GM18858 (cell line): ENCODE measurements at regions not wholly inside any gene's neighbourhood (a gene's known extent, or its start where the extent isn't known, plus 50 kb on each side); places are given as distances from the start of the nearest gene placed in this dataset.

ENCODE experiments used
- ATAC-seq: cut with Tn5 transposase; IDR thresholded peaks from one replicate; pipeline ENCODE4 v1.9.1; 2021; ENCODE audit not compliant: unreplicated experiment

DNA sequence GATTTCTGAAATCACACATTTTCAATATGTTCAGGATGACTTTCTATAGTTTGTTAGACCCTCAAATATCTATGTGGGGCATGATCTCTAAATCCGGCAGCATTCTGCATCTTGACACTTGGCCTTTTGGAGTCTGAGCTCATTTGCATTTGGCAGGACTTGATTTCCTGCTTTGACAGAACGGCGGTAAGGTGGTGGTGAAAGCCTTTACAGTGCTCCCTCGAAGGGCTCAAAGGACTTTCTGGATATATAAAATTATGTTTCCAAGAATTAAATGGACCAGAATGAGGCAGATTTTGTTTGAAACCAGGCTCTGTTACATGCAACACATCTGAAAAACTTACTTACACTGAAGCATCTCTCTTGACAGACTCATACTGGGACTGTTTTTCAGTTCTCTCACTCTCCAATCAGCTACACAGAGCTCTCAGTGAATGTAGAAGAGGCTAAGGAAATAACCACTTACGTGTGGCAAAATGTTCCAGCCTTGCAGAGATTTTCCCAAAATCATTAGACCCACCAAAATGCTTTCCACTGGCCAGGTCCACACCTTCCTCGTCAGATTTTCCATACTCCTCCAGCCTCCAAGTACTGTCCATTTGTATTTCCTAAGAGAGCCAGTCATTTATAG lies 207.2 kb downstream of the SPRY2 start:
- no peak for ATAC-seq

DNA sequence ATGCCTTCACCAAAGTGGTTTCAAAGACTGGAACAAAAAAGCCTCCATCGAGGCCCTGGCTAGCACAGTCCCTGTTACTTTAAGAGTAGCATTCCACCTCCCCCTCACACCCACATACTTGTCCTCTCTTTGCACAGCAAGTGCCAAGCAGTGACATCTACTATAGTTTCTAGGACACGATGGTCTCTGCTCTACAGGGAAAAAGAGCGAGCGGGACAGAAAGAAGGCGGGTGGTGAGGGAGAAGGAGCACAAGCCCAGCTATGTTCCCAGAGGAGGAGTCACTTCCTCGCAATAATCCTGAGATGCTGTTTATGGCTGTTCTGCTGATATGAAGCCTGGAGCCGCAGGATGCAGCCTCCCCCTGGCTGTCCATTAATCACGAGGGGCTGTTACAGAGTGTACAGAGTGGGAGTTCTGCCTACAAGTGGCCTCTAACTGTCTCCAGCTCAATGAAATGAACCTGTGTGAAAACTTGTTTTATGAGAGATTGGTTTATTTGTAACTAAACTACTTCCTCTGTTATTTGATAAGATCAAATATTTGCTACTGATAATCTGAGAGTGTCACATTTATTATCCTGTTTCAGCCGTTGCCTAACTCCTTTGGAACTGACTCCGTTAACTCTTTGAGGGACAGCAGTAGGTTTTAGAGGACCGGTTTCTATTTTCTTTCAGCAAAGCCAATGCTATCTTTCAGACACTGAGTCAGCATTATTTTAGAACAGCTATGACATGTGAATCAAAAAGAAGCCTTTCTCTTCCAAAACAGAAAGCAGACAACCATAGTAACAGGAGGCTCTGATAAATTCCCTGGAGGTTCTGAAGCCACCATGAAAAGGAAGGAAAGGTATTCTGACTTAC lies 208.0 kb downstream of the SPRY2 start:
- no peak for ATAC-seq

DNA sequence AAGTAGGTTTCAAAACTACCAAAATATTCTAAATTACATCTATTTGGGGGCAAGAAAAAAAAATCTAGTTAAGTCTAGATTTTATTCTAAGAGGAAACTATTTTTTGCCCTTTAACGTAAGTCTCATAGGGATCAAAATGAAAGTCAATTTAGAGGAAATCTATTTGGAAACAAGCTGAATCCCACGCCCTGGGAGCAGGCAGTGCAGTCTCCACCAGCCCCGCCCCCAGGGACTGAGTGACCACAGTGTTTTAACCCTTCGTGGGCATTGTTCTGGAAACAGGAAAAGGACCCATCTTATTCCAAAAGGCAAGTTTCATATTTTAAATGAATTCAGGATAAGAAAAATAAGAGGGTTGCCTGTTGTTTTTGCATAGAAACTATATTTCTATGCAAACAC lies 209.7 kb downstream of the SPRY2 start:
- no peak for ATAC-seq

DNA sequence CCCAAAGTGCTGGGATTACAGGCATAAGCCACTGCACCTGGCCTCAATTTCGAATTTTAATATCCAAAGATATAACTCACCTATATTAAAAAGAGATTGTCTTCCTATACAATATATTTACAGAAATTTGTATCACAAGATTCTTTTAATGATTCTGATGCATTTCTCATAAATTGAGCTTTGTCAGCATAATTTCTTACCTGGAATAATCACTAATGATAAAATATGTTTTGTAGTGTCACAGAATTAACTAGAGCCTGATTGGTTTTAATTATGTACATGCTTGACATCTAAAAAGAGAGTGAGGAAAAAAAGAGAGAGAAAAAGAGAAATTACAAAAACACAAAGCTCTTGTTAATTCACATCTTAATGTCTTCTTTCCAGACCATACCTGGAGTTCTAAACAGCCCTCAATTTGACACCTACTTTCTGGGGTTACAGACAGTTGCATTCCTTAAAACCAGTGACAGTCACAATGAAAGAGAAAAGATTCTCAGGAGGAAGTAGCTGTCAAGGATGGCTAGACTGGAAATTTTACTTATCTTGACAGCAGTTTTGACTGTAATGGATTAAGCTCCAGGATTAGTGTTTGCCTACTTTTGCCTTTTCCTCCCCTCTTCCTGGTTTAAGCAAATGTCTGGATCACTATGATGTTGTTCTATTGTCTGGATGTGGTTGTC lies 214.4 kb downstream of the SPRY2 start:
- ATAC-seq: no peak

DNA sequence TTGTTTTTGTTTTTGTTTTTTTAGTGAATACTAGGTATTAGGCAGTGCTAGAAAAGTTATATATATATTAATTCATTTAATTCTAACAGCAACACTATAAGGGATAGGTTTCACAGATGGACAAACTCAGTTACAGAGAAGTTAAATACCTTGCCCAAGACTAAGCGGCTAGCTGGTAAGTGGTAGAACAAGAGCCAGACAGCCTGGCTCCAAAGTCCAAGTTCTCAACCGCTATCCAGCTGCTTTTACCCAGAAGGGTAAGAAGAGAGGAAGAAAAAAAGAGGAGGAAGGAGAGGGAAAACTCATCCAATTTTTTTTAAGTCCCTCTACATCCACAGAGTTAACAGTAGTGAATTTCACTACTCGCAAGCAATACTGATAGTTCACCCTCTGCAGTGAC lies 217.0 kb downstream of the SPRY2 start:
- ATAC-seq: no peak

DNA sequence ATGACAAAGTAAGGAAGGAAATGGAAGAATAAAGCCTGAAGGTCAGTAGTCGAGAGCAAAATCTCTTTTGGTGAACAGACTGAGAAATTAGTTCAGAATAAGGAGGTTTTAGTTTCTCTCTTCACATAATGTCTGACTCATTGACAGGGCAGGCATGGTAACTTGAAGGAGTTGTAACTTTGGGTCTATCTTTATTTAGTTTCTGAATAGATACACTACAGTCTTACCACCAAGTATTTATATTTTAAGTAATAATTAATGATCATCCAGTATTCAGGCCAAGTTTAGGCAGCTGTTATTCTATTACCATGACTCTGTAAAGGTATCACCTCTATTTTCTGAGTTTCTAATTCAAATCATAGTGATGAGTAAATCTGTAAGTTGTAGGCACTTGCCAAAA lies 219.9 kb downstream of the SPRY2 start:
- peak; percentile 61 for ATAC-seq

DNA sequence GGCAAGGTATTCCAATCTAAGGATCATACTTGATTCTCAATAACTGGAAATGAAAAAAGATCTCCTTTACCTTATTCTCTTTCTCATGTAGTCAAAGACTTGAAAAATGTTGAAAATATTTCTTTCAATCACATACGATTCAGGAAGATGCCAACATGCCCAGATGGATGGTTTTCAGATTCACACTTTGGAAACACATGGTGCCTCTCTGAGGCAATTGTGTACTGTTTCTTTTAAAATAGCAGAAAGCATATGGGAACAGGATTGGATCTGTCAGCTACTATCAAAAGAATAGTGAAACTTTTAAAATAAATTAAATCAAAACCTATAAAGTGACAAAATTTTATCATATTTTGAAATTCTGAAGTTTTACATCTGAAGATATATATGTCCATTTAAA lies 222.4 kb downstream of the SPRY2 start:
- ATAC-seq: no peak

DNA sequence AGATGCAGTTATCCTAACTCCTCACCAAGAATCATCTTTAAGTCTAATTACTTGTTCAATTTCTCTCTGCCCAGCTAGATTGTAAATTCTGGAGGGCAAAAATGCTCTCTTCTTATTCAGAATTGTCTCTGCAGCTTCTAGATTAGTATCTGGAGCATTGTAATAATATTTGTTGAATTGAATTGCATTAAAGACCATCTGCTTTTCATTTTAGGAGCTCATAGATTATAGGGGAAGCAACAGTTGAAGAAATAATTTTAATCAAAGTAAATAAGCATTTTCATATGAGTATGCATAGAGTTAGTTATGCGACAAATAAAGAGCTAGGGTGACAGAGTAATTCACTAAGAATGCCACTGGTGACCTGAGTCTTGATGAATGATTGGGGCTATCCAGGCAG lies 222.8 kb downstream of the SPRY2 start:
- no peak for ATAC-seq

DNA sequence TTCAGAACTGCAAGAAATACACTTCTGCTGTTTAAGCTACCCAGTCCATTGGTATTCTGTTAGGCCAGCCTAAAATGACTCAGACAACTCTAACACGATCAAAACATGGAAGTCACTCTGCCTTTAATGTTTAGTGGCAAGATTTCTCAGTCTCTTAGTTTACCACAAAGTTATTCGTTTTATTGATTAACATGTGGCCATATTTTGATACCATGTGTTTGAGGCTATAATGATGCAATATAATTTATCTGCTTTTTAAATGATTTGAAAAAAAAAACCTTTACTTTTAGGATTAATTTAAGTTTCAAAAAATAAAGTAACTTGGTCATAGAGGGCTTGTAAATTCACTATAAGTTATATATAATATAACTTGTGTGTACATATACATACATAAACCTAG lies 223.4 kb downstream of the SPRY2 start:
- ATAC-seq: no peak

DNA sequence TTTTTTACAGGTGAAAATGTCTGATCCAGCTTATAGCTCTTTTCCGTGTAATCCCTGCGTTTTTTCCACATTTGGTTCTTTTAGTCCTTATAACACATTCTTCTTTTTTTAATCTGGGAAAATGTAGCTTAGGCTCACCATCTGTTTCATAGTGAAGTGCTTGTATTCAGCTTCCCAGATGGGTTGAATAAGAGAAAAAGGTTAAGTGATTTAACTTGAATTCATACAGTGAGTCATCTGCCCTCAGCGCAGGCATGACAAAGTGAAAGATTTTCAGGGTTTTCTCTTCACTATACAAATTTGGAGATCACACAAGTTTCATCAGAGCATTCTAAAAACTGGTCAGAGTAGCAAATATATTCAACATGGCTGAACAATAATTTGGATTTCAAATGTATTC lies 224.8 kb downstream of the SPRY2 start:
- ATAC-seq: no peak

DNA sequence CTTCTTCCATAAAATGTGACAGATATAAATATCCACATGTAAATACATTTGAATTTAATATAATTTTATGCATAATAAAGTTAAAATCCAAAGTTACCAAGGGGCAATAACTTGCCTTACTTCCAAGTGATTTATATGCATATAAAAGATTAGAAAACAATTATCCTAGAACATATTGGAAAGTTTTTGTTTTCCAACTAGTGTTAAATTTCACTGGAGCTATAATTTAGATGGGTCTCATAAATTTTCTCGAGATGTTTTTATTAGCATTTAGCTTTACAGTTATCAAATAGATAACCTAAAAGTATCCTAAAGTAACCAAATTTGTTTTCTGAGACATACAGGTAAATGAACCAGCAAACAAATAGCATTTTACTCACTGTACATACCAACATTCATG lies 225.3 kb downstream of the SPRY2 start:
- no peak for ATAC-seq

DNA sequence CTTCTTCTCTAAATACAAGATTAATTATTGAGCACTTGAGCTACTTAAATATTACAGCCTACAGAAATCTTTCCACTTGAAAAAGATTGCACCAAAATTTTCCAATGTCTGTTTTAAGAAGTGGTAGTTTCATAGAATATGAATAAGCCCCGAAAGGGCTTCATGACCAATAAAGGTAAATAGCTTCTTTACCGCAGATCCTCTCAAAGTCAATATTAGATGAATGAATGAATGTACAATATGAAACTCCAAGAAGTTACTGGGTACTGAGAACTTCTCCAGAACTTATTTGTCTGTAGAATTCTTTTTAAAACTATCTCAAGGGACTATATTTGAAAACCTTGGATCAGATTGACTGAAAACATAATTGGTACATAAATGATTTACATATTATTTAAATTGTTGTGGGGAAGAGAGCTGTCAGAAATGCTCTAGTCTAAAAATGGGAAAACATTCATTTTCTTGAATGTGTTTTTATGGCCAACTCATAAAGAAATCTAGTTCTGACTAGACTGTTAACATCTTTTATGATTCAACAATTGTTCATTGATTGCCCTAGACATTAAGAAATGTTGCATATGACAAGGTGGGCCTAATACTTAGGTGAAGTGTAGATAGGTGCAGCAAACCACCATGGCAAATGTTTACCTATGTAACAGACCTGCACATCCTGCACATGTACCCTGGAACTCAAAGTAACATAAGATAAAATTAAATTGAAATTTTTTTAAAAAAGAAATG lies 227.0 kb downstream of the SPRY2 start:
- ATAC-seq: no peak

DNA sequence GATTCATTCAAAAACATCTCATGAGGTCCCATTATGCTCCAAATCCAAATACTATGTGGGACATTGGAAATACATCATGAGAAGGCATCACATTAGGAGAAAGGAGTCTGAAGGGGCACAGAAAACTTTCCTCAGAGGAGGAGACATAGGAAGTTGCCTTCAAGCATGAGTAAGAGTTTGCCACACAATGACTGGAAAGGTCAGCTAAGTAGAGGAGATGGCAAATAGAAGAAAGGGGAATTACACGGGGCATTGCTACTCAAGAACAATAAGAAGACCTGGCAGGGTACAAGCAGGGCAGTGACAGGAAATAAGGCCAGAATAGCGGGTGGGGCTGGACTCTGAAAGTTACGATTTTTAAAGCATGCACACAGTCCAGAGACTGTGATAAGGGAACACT lies 231.6 kb downstream of the SPRY2 start:
- no peak for ATAC-seq

DNA sequence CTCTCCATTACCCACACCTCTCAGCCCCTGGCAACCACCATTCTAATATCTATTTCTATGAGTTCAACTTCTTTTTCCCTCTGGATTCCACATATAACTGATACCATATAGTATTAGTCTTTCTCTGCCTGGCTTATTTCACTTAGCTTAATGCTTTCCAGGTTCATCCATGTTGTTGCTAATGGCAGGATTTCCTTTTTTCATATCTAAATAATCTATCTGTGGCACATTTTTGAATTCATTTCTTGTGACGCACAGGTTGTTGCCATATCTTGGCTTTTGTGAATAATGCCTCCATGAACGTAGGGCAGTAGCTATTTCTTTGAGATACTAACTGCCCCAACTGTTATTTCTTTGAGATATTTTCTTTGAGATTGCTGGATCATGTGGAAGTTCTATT lies 235.6 kb downstream of the SPRY2 start:
- no peak for ATAC-seq

DNA sequence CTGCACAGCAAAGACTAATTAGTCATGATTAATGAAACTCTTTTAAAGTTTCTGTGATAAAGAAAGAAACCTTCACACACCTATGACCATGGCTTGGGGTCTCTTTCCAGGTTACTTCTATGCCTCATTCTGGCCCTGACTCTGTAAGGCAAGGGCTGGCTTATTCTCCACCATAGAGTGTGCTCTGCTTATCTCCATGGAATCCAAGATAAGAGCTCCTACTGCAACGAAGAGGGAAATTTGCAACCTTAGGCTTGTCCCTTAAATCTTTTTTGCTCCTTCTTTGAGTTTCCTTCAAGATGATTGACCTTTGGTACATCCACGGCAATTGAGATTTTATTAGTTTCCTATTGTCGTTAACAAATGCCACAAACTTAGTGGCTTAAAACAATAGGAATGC lies 239.9 kb downstream of the SPRY2 start:
- no peak for ATAC-seq

DNA sequence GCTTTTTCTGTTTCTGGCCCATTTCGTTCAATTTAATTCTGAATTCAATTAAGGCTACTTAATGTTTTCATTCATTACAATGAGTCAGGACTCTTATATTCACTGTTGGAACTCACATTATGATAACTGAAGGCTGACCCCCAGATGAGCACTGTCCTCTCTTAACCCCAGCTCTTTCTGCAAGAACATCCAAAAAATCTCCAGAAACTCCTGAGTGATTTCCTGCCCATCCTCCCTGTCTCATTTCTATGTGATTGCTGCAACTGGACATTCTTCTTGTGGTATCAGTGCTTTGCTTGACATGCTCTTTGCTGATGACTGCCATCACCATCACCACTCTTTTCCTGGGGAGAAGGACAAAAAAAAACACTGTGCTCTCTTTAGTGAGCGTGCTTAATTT lies 240.3 kb downstream of the SPRY2 start:
- ATAC-seq: no peak

DNA sequence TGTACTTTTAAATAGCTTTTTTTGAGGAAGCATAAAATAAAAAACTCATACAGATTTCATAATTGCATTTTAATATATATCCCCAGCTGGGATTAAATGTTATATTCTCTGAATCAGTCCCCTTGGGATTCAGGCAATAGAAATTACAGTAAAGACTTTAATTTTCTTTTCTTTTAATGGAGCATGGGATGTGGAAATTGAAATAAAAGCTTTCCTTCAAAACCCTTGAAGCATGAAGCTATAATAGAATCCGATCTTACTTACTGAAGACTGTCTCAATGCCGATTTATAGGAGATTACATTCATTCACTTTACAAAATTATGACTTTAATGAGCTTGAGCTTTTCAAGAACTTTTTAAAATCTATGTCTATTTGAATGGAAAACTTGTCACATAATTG lies 243.4 kb downstream of the SPRY2 start:
- no peak for ATAC-seq

DNA sequence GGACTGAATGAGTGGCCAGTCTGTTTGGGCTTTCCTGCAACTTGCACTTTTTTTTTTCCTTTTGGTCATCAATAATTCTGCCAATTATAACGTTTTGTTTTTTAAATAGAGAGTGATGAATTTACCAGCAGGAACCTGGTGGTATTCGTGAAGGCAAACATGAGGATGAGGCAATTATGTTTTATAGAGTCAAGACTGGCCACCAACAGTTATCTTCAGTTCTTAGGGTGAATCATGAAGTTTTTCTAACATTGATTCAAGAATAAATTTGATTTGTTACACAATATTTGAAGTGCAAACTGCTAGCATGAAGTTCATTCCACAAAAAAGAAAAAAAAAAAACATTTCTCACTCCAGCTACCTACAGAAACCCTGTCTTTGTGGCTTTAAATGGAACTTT lies 244.5 kb downstream of the SPRY2 start:
- no peak for ATAC-seq

DNA sequence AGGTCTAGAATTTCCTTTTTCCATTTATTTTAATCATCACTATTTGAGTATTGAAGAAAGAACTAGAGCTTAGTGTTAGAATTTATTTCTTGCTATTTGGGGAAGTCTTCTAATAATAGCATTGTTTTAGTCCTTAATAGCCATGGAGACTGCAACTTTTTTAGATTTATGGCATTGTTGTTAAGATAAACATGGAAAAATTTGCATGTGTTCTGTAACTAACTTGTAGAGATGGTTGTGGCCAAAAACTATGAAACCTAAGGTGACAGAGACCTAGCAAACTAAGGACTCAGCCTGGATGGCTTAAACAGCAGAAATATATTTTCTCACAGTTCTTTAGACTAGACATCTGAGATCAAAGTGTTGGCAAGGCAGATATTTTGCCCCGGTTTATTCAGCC lies 246.4 kb downstream of the SPRY2 start:
- no peak for ATAC-seq

DNA sequence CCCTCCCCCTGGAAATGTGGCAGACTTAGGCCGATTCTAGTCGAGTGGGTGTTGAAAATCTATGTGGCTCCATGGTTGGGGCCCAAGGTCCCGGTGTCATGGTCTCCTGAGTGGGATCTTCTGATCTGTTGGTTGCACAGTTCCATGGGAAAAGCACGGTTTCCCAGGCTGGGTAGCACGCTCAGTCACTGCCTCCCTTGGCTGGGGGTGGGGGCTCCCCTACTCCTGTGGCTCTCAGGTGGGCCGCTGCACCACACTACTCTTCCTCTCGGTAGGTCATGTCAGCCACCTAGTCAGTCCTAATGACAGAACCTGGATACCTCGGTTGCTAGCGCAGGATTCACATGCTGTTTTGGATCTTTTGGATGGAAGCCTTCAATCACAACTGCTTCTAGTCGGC lies 247.0 kb downstream of the SPRY2 start:
- ATAC-seq: no peak

DNA sequence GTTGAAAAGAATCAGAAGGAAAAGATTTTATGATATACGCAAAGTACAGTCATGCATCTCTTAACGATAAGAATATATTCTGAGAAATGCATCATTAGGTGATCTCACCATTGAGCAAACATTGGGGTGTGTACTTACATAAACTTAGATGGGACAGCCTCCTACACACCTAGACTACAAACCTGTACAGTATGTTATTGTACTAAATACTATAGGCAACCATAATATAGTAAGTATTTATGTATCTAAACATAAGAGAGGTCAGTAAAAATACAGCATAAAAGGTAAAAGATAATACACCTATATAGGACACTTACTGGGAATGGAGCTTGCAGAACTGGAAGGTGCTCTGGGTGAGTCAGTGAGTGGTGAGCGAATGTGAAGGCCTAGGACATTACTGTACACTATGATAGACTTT lies 254.6 kb downstream of the SPRY2 start:
- ATAC-seq: no peak
